H9 (cell line): ENCODE measurements at regions not wholly inside any gene's neighbourhood (a gene's known extent, or its start where the extent isn't known, plus 50 kb on each side); places are given as distances from the start of the nearest gene placed in this dataset.

Experiments
- DNase-seq: peaks from one replicate; pipeline ENCODE4 v3.0.0-alpha.2; 2017
- H2AFZ ChIP-seq: one replicate; pipeline ENCODE4 v1.6.1; 2013; ENCODE audit warnings: mild to moderate bottlenecking, low read length, control low read depth, moderate library complexity
- H2AK5ac ChIP-seq: 2 replicates; pipeline ENCODE4 v1.6.1; 2013; ENCODE audit warnings: low read length, control low read depth, mixed read lengths; ENCODE audit not compliant: insufficient read length
- H2BK120ac ChIP-seq: one replicate; pipeline ENCODE4 v1.6.1; 2013; ENCODE audit warnings: low read depth, mild to moderate bottlenecking, low read length, control low read depth, inconsistent platforms; ENCODE audit not compliant: poor library complexity, severe bottlenecking
- H2BK12ac ChIP-seq: 2 replicates; pipeline ENCODE4 v1.6.1; 2013; ENCODE audit warnings: low read length, control low read depth, mixed read lengths, low read depth; ENCODE audit not compliant: insufficient read length
- H2BK15ac ChIP-seq: 2 replicates; pipeline ENCODE4 v1.6.1; 2013; ENCODE audit warnings: low read depth, low read length, control low read depth
- H2BK20ac ChIP-seq: one replicate; pipeline ENCODE4 v1.6.1; 2013; ENCODE audit warnings: low read depth, mild to moderate bottlenecking, low read length, control low read depth, inconsistent platforms; ENCODE audit not compliant: poor library complexity, severe bottlenecking
- H2BK5ac ChIP-seq: 2 replicates; pipeline ENCODE4 v1.6.1; 2013; ENCODE audit warnings: low read length, control low read depth, mixed read lengths; ENCODE audit not compliant: insufficient read length
- H3K14ac ChIP-seq: 2 replicates; pipeline ENCODE4 v1.6.1; 2013; ENCODE audit warnings: low read length, control low read depth; ENCODE audit not compliant: insufficient read depth
- H3K18ac ChIP-seq: 2 replicates; pipeline ENCODE4 v1.6.1; 2013; ENCODE audit warnings: low read depth, mild to moderate bottlenecking, mixed read lengths, low read length, control low read depth; ENCODE audit not compliant: insufficient read length
- H3K23ac ChIP-seq: 2 replicates; pipeline ENCODE4 v1.6.1; 2013; ENCODE audit warnings: low read length, control low read depth, mixed read lengths, low read depth; ENCODE audit not compliant: insufficient read length
- H3K23me2 ChIP-seq: 2 replicates; pipeline ENCODE4 v1.6.1; 2013; ENCODE audit warnings: low read depth, mild to moderate bottlenecking, mixed read lengths, low read length, control low read depth; ENCODE audit not compliant: insufficient read length, poor library complexity, severe bottlenecking
- H3K27ac ChIP-seq: 2 replicates; pipeline ENCODE4 v1.5.1; 2013; ENCODE audit warnings: low read length, control low read depth, mixed read lengths, low read depth; ENCODE audit not compliant: insufficient read length
- H3K27me3 ChIP-seq: 2 replicates; pipeline ENCODE4 v1.6.1; 2013; ENCODE audit warnings: low read length, control low read depth, inconsistent platforms; ENCODE audit not compliant: insufficient read depth
- H3K4ac ChIP-seq: 2 replicates; pipeline ENCODE4 v1.6.1; 2013; ENCODE audit warnings: low read depth, mild to moderate bottlenecking, control low read depth, inconsistent platforms, low read length, moderate library complexity
- H3K4me1 ChIP-seq: 2 replicates; pipeline ENCODE4 v1.6.1; 2013; ENCODE audit warnings: low read length, control low read depth, inconsistent platforms; ENCODE audit not compliant: insufficient read depth
- H3K4me2 ChIP-seq: 2 replicates; pipeline ENCODE4 v1.6.1; 2013; ENCODE audit warnings: low read length, control low read depth, mixed read lengths; ENCODE audit not compliant: insufficient read length, insufficient read depth
- H3K56ac ChIP-seq: 2 replicates; pipeline ENCODE4 v1.6.1; 2013; ENCODE audit warnings: low read depth, mild to moderate bottlenecking, mixed read lengths, low read length, control low read depth; ENCODE audit not compliant: insufficient read length
- H3K79me1 ChIP-seq: 2 replicates; pipeline ENCODE4 v1.6.1; 2013; ENCODE audit warnings: low read depth, mild to moderate bottlenecking, moderate library complexity, low read length, control low read depth, inconsistent platforms; ENCODE audit not compliant: insufficient read depth, poor library complexity, severe bottlenecking
- H3K79me2 ChIP-seq: 2 replicates; pipeline ENCODE4 v1.6.1; 2013; ENCODE audit warnings: low read length, control low read depth, inconsistent platforms; ENCODE audit not compliant: insufficient read depth
- H3K9ac ChIP-seq: 2 replicates; pipeline ENCODE4 v1.6.1; 2013; ENCODE audit warnings: low read length, control low read depth, mixed read lengths; ENCODE audit not compliant: insufficient read length; ENCODE audit errors: extremely low read depth
- H3K9me3 ChIP-seq: one replicate; pipeline ENCODE4 v1.6.1; 2013; ENCODE audit warnings: low read depth, low read length, inconsistent platforms; ENCODE audit not compliant: control insufficient read depth
- H3T11ph ChIP-seq: one replicate; pipeline ENCODE4 v1.6.1; 2013; ENCODE audit warnings: mild to moderate bottlenecking, low read length, control low read depth, inconsistent platforms
- H4K20me1 ChIP-seq: one replicate; pipeline ENCODE4 v1.6.1; 2013; ENCODE audit not compliant: control insufficient read depth, insufficient read length, insufficient read depth
- H4K5ac ChIP-seq: 2 replicates; pipeline ENCODE4 v1.6.1; 2013; ENCODE audit warnings: low read depth, mild to moderate bottlenecking, mixed read lengths, low read length, control low read depth; ENCODE audit not compliant: insufficient read length
- H4K8ac ChIP-seq: replicated peaks from 2 replicates; pipeline ENCODE4 v1.6.1; 2013; ENCODE audit warnings: low read length, control low read depth, mixed read lengths, low read depth; ENCODE audit not compliant: insufficient read length
- H4K91ac ChIP-seq: 2 replicates; pipeline ENCODE4 v1.6.1; 2013; ENCODE audit warnings: low read depth, mild to moderate bottlenecking, moderate library complexity, mixed read lengths, low read length, control low read depth; ENCODE audit not compliant: insufficient read length
- H3K27ac Mint-ChIP-seq, 3 experiments: 2 replicates in 2 of 3; 3 replicates in 1 of 3; pipeline ENCODE4 v1.8.0; 2020 to 2021; ENCODE audit warnings: mixed read lengths in 3 of 3, mild to moderate bottlenecking in 1 of 3, moderate library complexity in 1 of 3
- H3K27me3 Mint-ChIP-seq: 2 replicates; pipeline ENCODE4 v1.8.0; 2021; ENCODE audit warnings: low read depth, mild to moderate bottlenecking, moderate library complexity, mixed read lengths
- H3K36me3 Mint-ChIP-seq, 3 experiments: 2 replicates in 2 of 3; 3 replicates in 1 of 3; pipeline ENCODE4 v1.8.0; 2020 to 2021; ENCODE audit warnings: low read depth in 3 of 3, mixed read lengths in 3 of 3; ENCODE audit not compliant: insufficient read depth in 1 of 3
- H3K4me1 Mint-ChIP-seq, 2 experiments: 2 replicates each; pipeline ENCODE4 v1.8.0; 2020; ENCODE audit warnings: mixed read lengths in 2 of 2
- H3K4me3 Mint-ChIP-seq, 2 experiments: 2 replicates in 1 of 2; 3 replicates in 1 of 2; pipeline ENCODE4 v1.8.0; 2020 to 2021; ENCODE audit warnings: mild to moderate bottlenecking in 2 of 2, mixed read lengths in 2 of 2, moderate library complexity in 1 of 2
- H3K9me3 Mint-ChIP-seq, 2 experiments: 2 replicates in 1 of 2; 3 replicates in 1 of 2; pipeline ENCODE4 v1.8.0; 2020; ENCODE audit warnings: mild to moderate bottlenecking in 2 of 2, mixed read lengths in 2 of 2, moderate library complexity in 1 of 2
- CTCF ChIP-seq: fragments of 200-600 bp; sonication (generic); conservative IDR thresholded peaks from 3 replicates; pipeline ENCODE4 v1.8.0; 2021; ENCODE audit warnings: antibody characterized with exemption, mild to moderate bottlenecking
- WGBS: extraction: QIAGEN DNeasy Blood & Tissue Kit; methylation state at CpG from one replicate; pipeline ENCODE4 v1.1.7; 2013; ENCODE audit warnings: missing lambda C conversion rate, low lambda C conversion rate, mixed read lengths; ENCODE audit not compliant: insufficient read length; ENCODE audit errors: extremely low coverage; 5-methylcytosine and 5-hydroxymethylcytosine counted together

GRCh38 chr13:67439365-67439764 is 209.2 kb upstream of the PCDH9 start:
- no peak overlapping the region for H2AK5ac ChIP-seq
- Mint-ChIP-seq H3K9me3 (no peaks in the 10 kb centered on the region), H3K4me3 (no peak overlapping the region), H3K36me3 (no peaks in the 10 kb centered on the region), H3K4me1 (no peaks in the 10 kb centered on the region), H3K27ac (no peak overlapping the region), H3K27me3 (no peaks in the 10 kb centered on the region)
- H2BK120ac ChIP-seq, result no peak overlapping the region
- H3K4me1 ChIP-seq, result no peaks in the 10 kb centered on the region
- WGBS, result no CpG with 5 or more reads among the region's 1 CpG
- no peaks in the 10 kb centered on the region for H3K79me1 ChIP-seq
- H4K91ac ChIP-seq, result no peak overlapping the region
- H3K9ac ChIP-seq, result no peak overlapping the region
- H4K20me1 ChIP-seq, result no peaks in the 10 kb centered on the region
- H3K14ac ChIP-seq, result no peak overlapping the region
- H2BK15ac ChIP-seq, result no peak overlapping the region
- no peak overlapping the region for H2BK12ac ChIP-seq
- H4K8ac ChIP-seq, result no peak overlapping the region
- no peak overlapping the region for H2BK20ac ChIP-seq
- no peaks in the 10 kb centered on the region for H3K79me2 ChIP-seq
- H3K4ac ChIP-seq, result no peak overlapping the region
- H3K18ac ChIP-seq, result no peak overlapping the region
- H3K56ac ChIP-seq, result no peak overlapping the region
- H3K23ac ChIP-seq, result no peak overlapping the region
- no peak overlapping the region for H3T11ph ChIP-seq
- no peak overlapping the region for H4K5ac ChIP-seq
- H3K9me3 ChIP-seq, result no peaks in the 10 kb centered on the region
- no peak for DNase-seq
- TF ChIP-seq CTCF, result no peak
- no peak overlapping the region for H3K4me2 ChIP-seq
- no peaks in the 10 kb centered on the region for H3K23me2 ChIP-seq
- H3K27ac ChIP-seq, result no peak overlapping the region
- H3K27me3 ChIP-seq, result no peaks in the 10 kb centered on the region
- H2AFZ ChIP-seq, result no peak overlapping the region
- H2BK5ac ChIP-seq, result no peak overlapping the region
